GM12874 (cell line): ENCODE measurements at regions not wholly inside any gene's neighbourhood (a gene's known extent, or its start where the extent isn't known, plus 50 kb on each side); places are given as distances from the start of the nearest gene placed in this dataset.

Experiments used
- CTCF ChIP-seq: IDR thresholded peaks from 2 replicates; pipeline ENCODE4 v1.5.1; 2011; ENCODE audit warnings: low read depth, mild to moderate bottlenecking, control low read depth, low read length, moderate library complexity; ENCODE audit not compliant: insufficient read depth

- TF ChIP-seq CTCF: no peak
These were observed 514.3 kb upstream of the IRAK1BP1 start for GRCh38 chr6:78353040-78353439.

- no peak for TF ChIP-seq CTCF
These were observed 503.7 kb upstream of the IRAK1BP1 start for GRCh38 chr6:78363688-78364087.

- no peak for TF ChIP-seq CTCF
These were observed 501.9 kb upstream of the IRAK1BP1 start for GRCh38 chr6:78365473-78365872.

GRCh38 chr6:78377056-78377455 lies 490.3 kb upstream of the IRAK1BP1 start:
- no peak for TF ChIP-seq CTCF

GRCh38 chr6:78379982-78380381 lies 487.4 kb upstream of the IRAK1BP1 start:
- TF ChIP-seq CTCF: no peak

GRCh38 chr6:78380541-78380940 lies 486.8 kb upstream of the IRAK1BP1 start:
- TF ChIP-seq CTCF: no peak

- no peak for TF ChIP-seq CTCF
These were observed 483.4 kb upstream of the IRAK1BP1 start for GRCh38 chr6:78383968-78384367.

GRCh38 chr6:78390066-78390465 lies 477.3 kb upstream of the IRAK1BP1 start:
- TF ChIP-seq CTCF: no peak
